ENCODE measurements at regions not wholly inside any gene's neighbourhood (a gene's known extent, or its start where the extent isn't known, plus 50 kb on each side); places are given as distances from the start of the nearest gene placed in this dataset.

DNA sequence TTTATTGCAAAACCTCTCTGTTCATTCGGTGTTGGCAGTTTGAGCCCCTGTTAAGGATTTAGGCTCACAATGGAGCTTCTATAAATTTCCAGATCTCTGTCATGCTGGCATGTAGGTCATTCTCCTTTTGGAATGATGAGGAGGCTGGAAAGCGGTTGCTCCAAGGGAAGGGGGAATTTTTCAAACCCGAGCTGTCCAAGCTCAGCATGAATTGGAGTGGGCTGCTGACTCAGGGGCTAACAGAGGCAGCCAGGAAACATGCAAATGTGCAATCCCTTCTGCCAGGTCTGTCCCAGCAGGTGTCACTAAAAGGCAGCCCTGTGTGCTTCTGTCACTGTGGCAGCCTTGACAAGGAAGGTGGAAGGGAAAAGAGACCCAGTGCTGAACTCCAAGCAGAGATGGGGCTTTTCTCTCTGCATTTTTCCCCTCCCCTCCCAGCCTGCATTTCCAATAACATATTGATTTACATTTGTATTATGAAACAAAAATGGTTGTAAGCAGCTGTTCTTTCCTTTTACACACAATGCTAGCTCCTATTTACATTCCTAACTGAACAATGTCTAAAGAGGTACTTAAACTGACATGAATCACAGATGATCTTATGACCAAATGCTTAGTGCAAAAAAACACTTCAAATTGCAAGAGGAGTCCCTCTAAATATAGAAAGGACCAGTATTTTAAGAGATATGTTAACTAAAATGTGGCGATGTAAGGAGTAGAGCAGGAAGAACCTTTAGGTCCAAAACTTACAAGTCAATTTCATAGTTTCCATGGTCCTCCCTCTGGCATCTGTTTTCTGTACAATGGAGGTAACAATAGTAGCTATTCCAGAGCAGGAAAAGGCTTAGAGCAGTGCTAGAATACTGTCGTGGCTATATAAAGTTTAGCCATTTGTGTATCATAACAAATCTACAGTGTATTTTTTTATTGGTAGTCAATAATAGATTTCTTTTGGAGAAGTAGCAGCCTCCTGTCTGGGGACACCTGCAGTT is 84.5 kb upstream of the ATP10A start:
- Mint-ChIP-seq H3K27me3 (peaks cover 4% of the 10 kb centered on the region), H3K36me3 (no peaks in the 10 kb centered on the region), H3K9me3 (no peaks in the 10 kb centered on the region), H3K27ac (no peak overlapping the region), H3K4me1 (no peaks in the 10 kb centered on the region), H3K4me3 (no peak overlapping the region)
- CTCF ChIA-PET: interaction anchor here (0.7 to 2.9 kb wide), 2 partner anchors 13 to 309 kb away, joined by 3 to 8 read pairs; no protein-coding TSS in a partner anchor
- DNase-seq: no peak

GRCh38 chr15:25946241-25946805 is 83.2 kb upstream of the ATP10A start:
- Mint-ChIP-seq H3K27ac (no peak overlapping the region), H3K27me3 (peaks cover 4% of the 10 kb centered on the region), H3K36me3 (no peaks in the 10 kb centered on the region), H3K4me3 (no peak overlapping the region), H3K4me1 (no peaks in the 10 kb centered on the region), H3K9me3 (no peaks in the 10 kb centered on the region)
- no peak for DNase-seq
- CTCF ChIA-PET: interaction anchor here (0.6 to 2.9 kb wide), 2 partner anchors 12 to 47 kb away, joined by 3 to 8 read pairs; no protein-coding TSS in a partner anchor

DNA sequence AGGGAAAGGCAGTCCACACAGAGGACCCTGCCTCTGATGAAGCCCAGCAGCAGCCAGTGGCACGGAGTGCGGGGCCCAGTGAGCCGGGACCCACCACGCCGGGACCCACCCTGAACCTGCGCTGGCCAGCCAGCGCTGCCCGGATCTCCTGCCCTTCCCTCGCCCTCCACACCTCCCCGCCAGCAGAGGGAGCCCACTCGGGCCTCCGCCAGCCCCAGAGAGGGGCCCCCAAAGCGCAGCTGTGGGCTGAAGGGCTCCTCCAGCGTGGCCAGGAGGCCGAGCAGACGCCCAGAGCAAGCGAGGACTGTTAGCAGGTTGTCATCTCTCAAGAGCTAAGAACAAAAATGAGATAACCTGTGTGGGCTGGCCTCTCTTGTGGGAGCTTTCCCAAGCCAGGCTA is 81.3 kb upstream of the ATP10A start:
- Mint-ChIP-seq H3K9me3 (no peaks in the 10 kb centered on the region), H3K27ac (no peak overlapping the region), H3K4me3 (no peak overlapping the region), H3K27me3 (peaks cover 4% of the 10 kb centered on the region), H3K36me3 (no peaks in the 10 kb centered on the region), H3K4me1 (no peaks in the 10 kb centered on the region)
- CTCF ChIA-PET: interaction anchor here (1.5 kb wide), 1 partner anchor 11 kb away, joined by 4 read pairs; no protein-coding TSS in a partner anchor
- no peak for DNase-seq

- H3K4me3 Mint-ChIP-seq: no peak overlapping the region
- peaks cover 4% of the 10 kb centered on the region for H3K27me3 Mint-ChIP-seq
- no peak for DNase-seq
- H3K4me1 Mint-ChIP-seq: no peaks in the 10 kb centered on the region
- H3K36me3 Mint-ChIP-seq: no peaks in the 10 kb centered on the region
- CTCF ChIA-PET: interaction anchor here (1.5 kb wide), 1 partner anchor 10 kb away, joined by 4 read pairs; no protein-coding TSS in a partner anchor
- H3K27ac Mint-ChIP-seq: no peak overlapping the region
- no peaks in the 10 kb centered on the region for H3K9me3 Mint-ChIP-seq
These were observed 80.7 kb upstream of the ATP10A start for GRCh38 chr15:25943831-25944230.

DNA sequence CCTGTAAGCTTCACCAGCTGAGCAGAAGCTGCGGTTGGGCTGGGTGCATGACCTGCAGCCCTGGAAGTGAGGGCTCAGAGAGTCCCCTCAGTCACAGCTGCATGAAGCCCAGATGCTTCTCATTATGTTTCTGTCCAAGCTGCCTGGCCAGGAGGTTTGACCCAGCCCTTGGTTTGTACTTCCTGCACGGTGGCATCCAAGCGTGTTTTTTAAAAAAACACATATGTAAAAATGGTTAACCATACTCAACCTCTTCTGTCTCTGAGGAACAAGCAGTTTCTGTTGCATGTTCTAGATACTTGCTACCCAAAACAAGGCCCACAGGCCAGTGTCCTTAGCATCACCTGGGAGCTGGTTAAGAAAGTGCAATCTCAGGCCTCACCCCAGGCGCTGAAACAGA is 76.0 kb upstream of the ATP10A start:
- CTCF ChIA-PET: no interaction called here

GRCh38 chr15:25937796-25938195 is 74.7 kb upstream of the ATP10A start:
- Mint-ChIP-seq H3K4me1 (peaks cover 6% of the 10 kb centered on the region), H3K27ac (no peak overlapping the region), H3K36me3 (no peaks in the 10 kb centered on the region), H3K4me3 (no peak overlapping the region), H3K27me3 (peaks cover 8% of the 10 kb centered on the region), H3K9me3 (no peaks in the 10 kb centered on the region)
- CTCF ChIA-PET: interaction anchor here (0.6 to 0.7 kb wide), 2 partner anchors 288 to 429 kb away, joined by 3 to 4 read pairs; no protein-coding TSS in a partner anchor
- no peak for DNase-seq

More for the DNA sequence above, 76.0 kb upstream of the ATP10A start:
- Mint-ChIP-seq H3K9me3 (no peaks in the 10 kb centered on the region), H3K27ac (no peak overlapping the region), H3K4me1 (no peaks in the 10 kb centered on the region), H3K27me3 (peaks cover 4% of the 10 kb centered on the region), H3K36me3 (no peaks in the 10 kb centered on the region), H3K4me3 (no peak overlapping the region)
- no peak for DNase-seq

DNA sequence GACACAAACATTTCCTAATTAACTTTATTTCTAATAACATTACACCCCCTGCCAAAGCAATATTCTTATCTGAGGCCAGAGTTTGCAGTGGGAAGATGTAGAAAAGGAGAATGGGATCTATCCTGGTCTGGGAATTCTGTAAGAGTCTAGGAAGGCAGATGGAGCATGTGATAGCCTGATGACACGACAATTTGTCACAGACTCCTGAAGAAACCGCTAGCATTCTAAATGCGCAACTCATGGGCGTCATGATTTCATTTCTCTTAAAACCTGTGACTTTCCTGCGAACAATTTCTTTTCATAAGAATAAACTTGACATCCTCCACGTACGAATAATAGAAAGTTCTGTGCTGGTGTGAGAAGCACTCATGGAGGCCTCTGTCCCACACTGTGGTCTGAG is 72.9 kb upstream of the ATP10A start:
- Mint-ChIP-seq H3K4me1 (peaks cover 6% of the 10 kb centered on the region), H3K9me3 (no peaks in the 10 kb centered on the region), H3K27me3 (peaks cover 9% of the 10 kb centered on the region), H3K36me3 (no peaks in the 10 kb centered on the region), H3K4me3 (no peak overlapping the region), H3K27ac (no peak overlapping the region)
- CTCF ChIA-PET: interaction anchor here (0.8 to 1.3 kb wide), 2 partner anchors 370 to 427 kb away, joined by 3 read pairs; no protein-coding TSS in a partner anchor
- no peak for DNase-seq

GRCh38 chr15:25933456-25934158 is 70.5 kb upstream of the ATP10A start:
- no peak overlapping the region for H3K27ac Mint-ChIP-seq

DNA sequence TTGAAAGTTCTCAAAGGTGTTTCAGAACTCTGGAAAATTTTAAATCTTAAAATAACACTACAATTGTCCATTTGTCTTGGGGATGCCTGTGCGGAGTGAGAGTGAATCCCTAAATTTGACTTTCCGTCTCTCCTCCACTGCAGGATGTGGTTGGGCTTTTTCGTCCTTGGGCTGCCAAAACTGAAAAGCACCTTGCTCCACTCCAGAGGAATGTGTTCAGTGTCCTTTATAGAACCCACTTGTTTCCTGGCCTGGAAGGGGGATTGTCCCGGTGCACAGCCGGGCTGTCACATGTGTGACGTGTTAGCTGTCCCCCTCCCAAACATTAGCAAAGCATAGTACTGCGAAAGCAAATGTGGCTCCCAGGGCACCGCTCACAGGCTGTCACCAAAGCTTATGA is 69.6 kb upstream of the ATP10A start:
- CTCF ChIA-PET: interaction anchor here (0.7 to 2.8 kb wide), 7 partner anchors 71 to 425 kb away, joined by 3 to 26 read pairs (median 3); no protein-coding TSS in a partner anchor
- Mint-ChIP-seq H3K9me3 (peaks cover 6% of the 10 kb centered on the region), H3K27me3 (peaks cover 16% of the 10 kb centered on the region), H3K36me3 (no peaks in the 10 kb centered on the region), H3K4me3 (no peak overlapping the region), H3K27ac (no peak overlapping the region), H3K4me1 (peaks cover 6% of the 10 kb centered on the region)
- DNase-seq: no peak

More at GRCh38 chr15:25933456-25934158, 70.5 kb upstream of the ATP10A start:
- Mint-ChIP-seq H3K27me3 (peaks cover 16% of the 10 kb centered on the region), H3K36me3 (no peaks in the 10 kb centered on the region), H3K9me3 (peaks cover 6% of the 10 kb centered on the region), H3K4me1 (peaks cover 6% of the 10 kb centered on the region), H3K4me3 (peak overlapping the region; percentile 72)
- CTCF ChIA-PET: interaction anchor here (0.6 to 2.8 kb wide), 42 partner anchors 8 to 525 kb away, joined by 3 to 26 read pairs (median 4); no protein-coding TSS in a partner anchor
- DNase-seq: peak; percentile 85

GRCh38 chr15:25931851-25932250 is 68.7 kb upstream of the ATP10A start:
- H3K9me3 Mint-ChIP-seq: peaks cover 6% of the 10 kb centered on the region
- CTCF ChIA-PET: interaction anchor here (0.9 to 2.8 kb wide), 3 partner anchors 27 to 424 kb away, joined by 3 to 26 read pairs (median 3); no protein-coding TSS in a partner anchor
- no peak for DNase-seq
- peaks cover 6% of the 10 kb centered on the region for H3K4me1 Mint-ChIP-seq
- peaks cover 16% of the 10 kb centered on the region for H3K27me3 Mint-ChIP-seq
- no peak overlapping the region for H3K27ac Mint-ChIP-seq
- H3K36me3 Mint-ChIP-seq: no peaks in the 10 kb centered on the region
- H3K4me3 Mint-ChIP-seq: no peak overlapping the region

- no peak overlapping the region for H3K27ac Mint-ChIP-seq
These were observed 67.8 kb upstream of the ATP10A start for GRCh38 chr15:25930931-25931330.

More at GRCh38 chr15:25930931-25931330, 67.8 kb upstream of the ATP10A start:
- DNase-seq: no peak
- H3K9me3 Mint-ChIP-seq: peaks cover 6% of the 10 kb centered on the region
- H3K4me1 Mint-ChIP-seq: peaks cover 6% of the 10 kb centered on the region
- H3K27me3 Mint-ChIP-seq: peaks cover 16% of the 10 kb centered on the region
- no peaks in the 10 kb centered on the region for H3K36me3 Mint-ChIP-seq
- no peak overlapping the region for H3K4me3 Mint-ChIP-seq
- CTCF ChIA-PET: interaction anchor here (0.9 kb wide), 1 partner anchor 26 kb away, joined by 3 read pairs; no protein-coding TSS in a partner anchor
